Spleen (tissue), 7 donors: ENCODE measurements at regions not wholly inside any gene's neighbourhood (a gene's known extent, or its start where the extent isn't known, plus 50 kb on each side); places are given as distances from the start of the nearest gene placed in this dataset.

ENCODE experiments used
- POLR2A ChIP-seq, 3 donors: fragments of 450-650 bp; IDR thresholded peaks; one replicate each; pipeline ENCODE4 v1.5.1; 2017; ENCODE audit warnings: antibody characterized with exemption in 3 of 3, mild to moderate bottlenecking in 1 of 3
- POLR2AphosphoS5 ChIP-seq, 3 donors: sonication (generic); formaldehyde crosslinking; IDR thresholded peaks; one replicate each; pipeline ENCODE4 v1.5.1; 2017; ENCODE audit warnings: antibody characterized with exemption in 3 of 3
- TF ChIP-seq, protein P1 (sequence below), 11 experiments: fragments of 200-600 bp in 7 of 11; fragments of 450-650 bp in 4 of 11; sonication (generic) in 4 of 11; IDR thresholded peaks in 8 of 11; conservative IDR thresholded peaks in 3 of 11; 1 replicate in 7 of 11; 2 replicates in 4 of 11; pipeline versions ENCODE4 v1.4.0 to v1.8.0; 2016 to 2021; ENCODE audit warnings: antibody characterized with exemption in 11 of 11, inconsistent platforms in 4 of 11, mild to moderate bottlenecking in 1 of 11
- donor health status: DM: no; HTN: no; CAD: no; lungs with moderate emphysema.
- donor health status: DM: no; HTN: no; CAD: no.
- donor health status: DM: no; HTN: no; CAD: no.

DNA sequence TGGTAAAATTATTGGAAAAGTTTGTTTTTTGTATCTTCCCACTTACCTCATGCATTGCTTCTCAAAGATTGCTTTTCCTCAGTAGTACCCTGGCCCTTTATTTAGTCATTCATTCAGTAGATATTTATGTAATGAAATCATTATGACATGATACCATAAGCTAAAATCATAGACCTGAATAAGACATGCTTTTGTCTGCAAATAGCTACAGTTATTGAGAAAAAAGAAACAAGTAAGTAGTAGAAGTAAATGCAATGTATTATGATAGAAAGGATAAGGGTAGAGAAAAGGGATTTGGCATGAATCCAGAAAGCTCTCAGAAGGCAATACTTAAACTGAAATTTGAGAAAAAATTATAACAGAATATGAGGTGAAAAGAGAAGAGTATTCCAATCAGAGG, 352.5 kb downstream of the GPM6A start:
- TF ChIP-seq, protein P1, sequence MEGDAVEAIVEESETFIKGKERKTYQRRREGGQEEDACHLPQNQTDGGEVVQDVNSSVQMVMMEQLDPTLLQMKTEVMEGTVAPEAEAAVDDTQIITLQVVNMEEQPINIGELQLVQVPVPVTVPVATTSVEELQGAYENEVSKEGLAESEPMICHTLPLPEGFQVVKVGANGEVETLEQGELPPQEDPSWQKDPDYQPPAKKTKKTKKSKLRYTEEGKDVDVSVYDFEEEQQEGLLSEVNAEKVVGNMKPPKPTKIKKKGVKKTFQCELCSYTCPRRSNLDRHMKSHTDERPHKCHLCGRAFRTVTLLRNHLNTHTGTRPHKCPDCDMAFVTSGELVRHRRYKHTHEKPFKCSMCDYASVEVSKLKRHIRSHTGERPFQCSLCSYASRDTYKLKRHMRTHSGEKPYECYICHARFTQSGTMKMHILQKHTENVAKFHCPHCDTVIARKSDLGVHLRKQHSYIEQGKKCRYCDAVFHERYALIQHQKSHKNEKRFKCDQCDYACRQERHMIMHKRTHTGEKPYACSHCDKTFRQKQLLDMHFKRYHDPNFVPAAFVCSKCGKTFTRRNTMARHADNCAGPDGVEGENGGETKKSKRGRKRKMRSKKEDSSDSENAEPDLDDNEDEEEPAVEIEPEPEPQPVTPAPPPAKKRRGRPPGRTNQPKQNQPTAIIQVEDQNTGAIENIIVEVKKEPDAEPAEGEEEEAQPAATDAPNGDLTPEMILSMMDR (IDR thresholded peaks at IDR 0.05 in 8 of 11, conservative IDR thresholded peaks at IDR 0.05 in 3 of 11), result no peak
- TF ChIP-seq POLR2A (IDR thresholded peaks at IDR 0.05) (no peak), POLR2AphosphoS5 (IDR thresholded peaks at IDR 0.05) (no peak)
